Activated T-helper 17 cell treated with anti-CD3 and anti-CD28 coated beads, Interleukin-2, amount 50 U/mL, for 72 hours (primary cell): ENCODE measurements at regions not wholly inside any gene's neighbourhood (a gene's known extent, or its start where the extent isn't known, plus 50 kb on each side); places are given as distances from the start of the nearest gene placed in this dataset.

ENCODE experiments used
- ATAC-seq: fragments of 150-1000 bp; cut with Tn5 transposase; replicated peaks from 2 replicates; pipeline ENCODE4 v1.10.0; 2021; ENCODE audit warnings: mild to moderate bottlenecking, moderate library complexity
- H3K27ac Mint-ChIP-seq: one replicate; pipeline ENCODE4 v1.8.0; 2022; ENCODE audit warnings: mixed read lengths
- H3K27me3 Mint-ChIP-seq: one replicate; pipeline ENCODE4 v1.8.0; 2022; ENCODE audit warnings: mixed read lengths
- H3K36me3 Mint-ChIP-seq: one replicate; pipeline ENCODE4 v1.8.0; 2022; ENCODE audit warnings: low read depth, mild to moderate bottlenecking, mixed read lengths
- H3K4me1 Mint-ChIP-seq: one replicate; pipeline ENCODE4 v1.8.0; 2022; ENCODE audit warnings: mixed read lengths
- H3K4me3 Mint-ChIP-seq: one replicate; pipeline ENCODE4 v1.8.0; 2022; ENCODE audit warnings: mild to moderate bottlenecking, mixed read lengths
- H3K9me3 Mint-ChIP-seq: one replicate; pipeline ENCODE4 v1.8.0; 2022; ENCODE audit warnings: mixed read lengths

GRCh38 chr12:91613223-91613779, 430.7 kb upstream of the DCN start:
- H3K27ac Mint-ChIP-seq, result no peak overlapping the region
- H3K27me3 Mint-ChIP-seq, result no peaks in the 10 kb centered on the region
- H3K9me3 Mint-ChIP-seq, result no peaks in the 10 kb centered on the region
- no peaks in the 10 kb centered on the region for H3K36me3 Mint-ChIP-seq
- no peak for ATAC-seq
- H3K4me1 Mint-ChIP-seq, result no peaks in the 10 kb centered on the region
- no peak overlapping the region for H3K4me3 Mint-ChIP-seq

GRCh38 chr12:91610561-91610960, 427.9 kb upstream of the DCN start:
- no peaks in the 10 kb centered on the region for H3K27me3 Mint-ChIP-seq
- no peaks in the 10 kb centered on the region for H3K4me1 Mint-ChIP-seq
- no peaks in the 10 kb centered on the region for H3K36me3 Mint-ChIP-seq
- H3K4me3 Mint-ChIP-seq, result no peak overlapping the region
- no peak for ATAC-seq
- peak overlapping the region; percentile 34 for H3K27ac Mint-ChIP-seq
- H3K9me3 Mint-ChIP-seq, result no peaks in the 10 kb centered on the region

- H3K36me3 Mint-ChIP-seq, result no peaks in the 10 kb centered on the region
- peak; percentile 43 for ATAC-seq
- H3K27me3 Mint-ChIP-seq, result no peaks in the 10 kb centered on the region
- no peaks in the 10 kb centered on the region for H3K4me1 Mint-ChIP-seq
- H3K27ac Mint-ChIP-seq, result no peak overlapping the region
- no peaks in the 10 kb centered on the region for H3K9me3 Mint-ChIP-seq
- no peak overlapping the region for H3K4me3 Mint-ChIP-seq
Observed at GRCh38 chr12:91609283-91609682, 426.7 kb upstream of the DCN start.

DNA sequence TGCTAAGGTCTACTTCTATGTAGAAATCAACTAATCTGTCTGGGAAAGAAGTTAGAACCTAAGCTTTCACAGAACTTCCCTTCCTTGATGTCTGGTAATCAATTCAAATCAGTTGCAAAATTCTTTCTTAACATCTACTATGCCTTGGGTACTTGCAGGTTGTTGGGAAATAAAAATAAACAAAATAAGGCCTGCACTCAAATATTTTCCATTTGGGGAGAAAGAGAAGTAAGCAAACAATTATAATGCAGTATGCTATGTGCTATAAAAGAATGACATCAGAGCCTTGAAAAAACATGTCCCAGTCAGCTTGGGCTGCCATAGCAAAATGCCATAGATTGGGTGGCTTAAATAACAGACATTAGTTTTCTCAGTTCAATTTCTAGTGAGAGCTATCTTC, 425.9 kb upstream of the DCN start:
- Mint-ChIP-seq H3K4me3 (no peak overlapping the region), H3K27ac (no peak overlapping the region), H3K4me1 (no peaks in the 10 kb centered on the region), H3K36me3 (no peaks in the 10 kb centered on the region), H3K27me3 (no peaks in the 10 kb centered on the region), H3K9me3 (no peaks in the 10 kb centered on the region)
- no peak for ATAC-seq

DNA sequence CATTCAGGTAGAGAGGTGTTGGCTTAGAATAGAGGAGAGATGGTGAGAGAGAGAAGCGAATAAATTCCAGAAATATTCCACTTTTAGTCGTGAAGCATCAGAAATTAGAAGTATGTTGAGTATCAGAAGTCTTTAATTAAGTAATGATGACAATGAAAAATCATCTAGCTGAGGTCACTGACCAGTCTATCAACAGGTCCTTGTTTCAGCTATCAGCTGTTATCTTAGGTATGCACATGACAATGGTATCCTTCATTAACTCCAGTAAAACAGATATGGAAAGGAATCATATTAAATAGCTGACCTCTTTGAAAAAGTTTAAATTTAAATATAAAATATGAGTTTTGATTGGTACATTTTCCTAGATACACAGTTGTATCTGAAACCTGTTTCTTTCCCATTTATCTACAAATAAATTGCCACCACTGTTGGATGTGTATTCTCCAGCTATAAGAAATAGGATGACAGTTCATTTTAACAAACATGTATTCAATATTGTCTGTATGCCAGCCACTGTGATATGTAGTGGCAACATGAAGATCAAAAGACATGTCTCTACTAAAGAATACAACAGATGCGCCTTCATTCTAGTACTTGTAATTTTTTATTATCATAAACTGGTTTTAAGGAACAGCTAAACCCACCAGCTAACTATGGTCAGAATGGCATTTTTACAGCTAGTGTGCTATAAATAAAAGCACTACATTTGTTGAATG, 424.2 kb upstream of the DCN start:
- no peak overlapping the region for H3K4me3 Mint-ChIP-seq
- no peak for ATAC-seq
- H3K4me1 Mint-ChIP-seq, result no peaks in the 10 kb centered on the region
- no peaks in the 10 kb centered on the region for H3K9me3 Mint-ChIP-seq
- no peak overlapping the region for H3K27ac Mint-ChIP-seq
- no peaks in the 10 kb centered on the region for H3K27me3 Mint-ChIP-seq
- H3K36me3 Mint-ChIP-seq, result no peaks in the 10 kb centered on the region

- no peak for ATAC-seq
- no peak overlapping the region for H3K27ac Mint-ChIP-seq
- H3K9me3 Mint-ChIP-seq, result peaks cover 7% of the 10 kb centered on the region
- H3K27me3 Mint-ChIP-seq, result no peaks in the 10 kb centered on the region
- H3K4me3 Mint-ChIP-seq, result no peak overlapping the region
- H3K36me3 Mint-ChIP-seq, result no peaks in the 10 kb centered on the region
- H3K4me1 Mint-ChIP-seq, result no peaks in the 10 kb centered on the region
Observed at GRCh38 chr12:91604897-91605296, 422.3 kb upstream of the DCN start.

- H3K36me3 Mint-ChIP-seq, result no peaks in the 10 kb centered on the region
- no peaks in the 10 kb centered on the region for H3K27me3 Mint-ChIP-seq
- H3K27ac Mint-ChIP-seq, result no peak overlapping the region
- no peak overlapping the region for H3K4me3 Mint-ChIP-seq
- H3K4me1 Mint-ChIP-seq, result no peaks in the 10 kb centered on the region
- H3K9me3 Mint-ChIP-seq, result peaks cover 13% of the 10 kb centered on the region
- ATAC-seq, result no peak
Observed at GRCh38 chr12:91603060-91603459, 420.4 kb upstream of the DCN start.

DNA sequence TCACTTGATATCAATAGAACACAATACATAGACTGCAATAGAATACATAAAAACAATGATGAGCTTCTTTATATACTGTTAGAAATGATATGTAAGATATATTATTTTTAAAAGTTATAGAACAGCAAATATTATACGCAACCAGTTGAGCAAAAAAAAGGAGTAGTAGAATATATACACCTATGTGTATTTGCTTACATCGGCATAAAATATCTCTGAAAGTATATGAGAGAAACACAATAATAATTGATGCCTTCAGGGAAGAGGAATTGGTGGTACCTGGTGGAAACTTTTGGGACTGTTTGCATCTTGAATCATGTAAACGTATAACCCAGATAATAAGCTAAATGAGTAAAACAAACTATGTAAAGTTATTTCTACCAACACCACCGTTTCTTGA, 418.4 kb upstream of the DCN start:
- no peak for ATAC-seq
- Mint-ChIP-seq H3K9me3 (peaks cover 13% of the 10 kb centered on the region), H3K4me3 (no peak overlapping the region), H3K27ac (no peak overlapping the region), H3K36me3 (no peaks in the 10 kb centered on the region), H3K4me1 (no peaks in the 10 kb centered on the region), H3K27me3 (no peaks in the 10 kb centered on the region)

GRCh38 chr12:91594715-91595114, 412.1 kb upstream of the DCN start:
- no peaks in the 10 kb centered on the region for H3K36me3 Mint-ChIP-seq
- no peaks in the 10 kb centered on the region for H3K27me3 Mint-ChIP-seq
- H3K27ac Mint-ChIP-seq, result no peak overlapping the region
- ATAC-seq, result no peak
- no peaks in the 10 kb centered on the region for H3K4me1 Mint-ChIP-seq
- H3K4me3 Mint-ChIP-seq, result no peak overlapping the region
- peaks cover 5% of the 10 kb centered on the region for H3K9me3 Mint-ChIP-seq

GRCh38 chr12:91591639-91591987, 409.0 kb upstream of the DCN start:
- Mint-ChIP-seq H3K9me3 (no peaks in the 10 kb centered on the region), H3K4me1 (no peaks in the 10 kb centered on the region), H3K27me3 (no peaks in the 10 kb centered on the region), H3K36me3 (no peaks in the 10 kb centered on the region), H3K4me3 (no peak overlapping the region), H3K27ac (no peak overlapping the region)
- ATAC-seq, result peak; percentile 88

GRCh38 chr12:91590966-91591638, 408.5 kb upstream of the DCN start:
- ATAC-seq, result peak; percentile 62

DNA sequence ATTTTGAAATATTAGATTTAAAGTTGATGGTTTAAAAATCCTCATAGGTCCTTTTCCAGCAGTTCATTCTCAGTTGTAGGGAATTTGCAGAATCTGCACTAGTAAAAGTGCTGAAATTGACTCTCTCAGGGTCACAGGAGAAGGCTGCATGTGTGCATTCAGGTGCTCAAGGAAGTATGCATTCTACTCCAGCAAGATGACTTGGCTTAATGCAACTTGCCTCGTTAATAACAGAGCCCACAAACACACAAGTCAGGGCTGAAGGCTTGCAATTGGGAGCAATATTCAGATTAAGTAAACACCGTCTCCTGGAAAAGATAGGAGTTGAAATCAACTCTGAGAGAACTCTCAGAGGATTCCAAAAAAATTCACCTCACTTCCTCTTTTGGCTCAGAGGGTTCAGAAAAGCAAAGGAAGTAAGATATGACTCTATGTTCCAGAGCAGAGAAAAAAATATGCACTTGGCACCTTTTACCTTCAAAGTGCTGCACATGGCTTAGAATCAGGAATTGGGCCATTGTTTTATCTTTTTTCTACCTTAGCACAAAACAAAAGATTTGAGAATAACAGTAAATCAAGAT, 406.3 kb upstream of the DCN start:
- no peak overlapping the region for H3K4me3 Mint-ChIP-seq
- no peaks in the 10 kb centered on the region for H3K4me1 Mint-ChIP-seq
- ATAC-seq, result no peak
- no peaks in the 10 kb centered on the region for H3K9me3 Mint-ChIP-seq
- H3K27me3 Mint-ChIP-seq, result no peaks in the 10 kb centered on the region
- H3K27ac Mint-ChIP-seq, result no peak overlapping the region
- H3K36me3 Mint-ChIP-seq, result no peaks in the 10 kb centered on the region

More at GRCh38 chr12:91590966-91591638, 408.5 kb upstream of the DCN start:
- Mint-ChIP-seq H3K4me1 (no peaks in the 10 kb centered on the region), H3K9me3 (no peaks in the 10 kb centered on the region), H3K27ac (no peak overlapping the region), H3K36me3 (no peaks in the 10 kb centered on the region), H3K4me3 (no peak overlapping the region), H3K27me3 (no peaks in the 10 kb centered on the region)

DNA sequence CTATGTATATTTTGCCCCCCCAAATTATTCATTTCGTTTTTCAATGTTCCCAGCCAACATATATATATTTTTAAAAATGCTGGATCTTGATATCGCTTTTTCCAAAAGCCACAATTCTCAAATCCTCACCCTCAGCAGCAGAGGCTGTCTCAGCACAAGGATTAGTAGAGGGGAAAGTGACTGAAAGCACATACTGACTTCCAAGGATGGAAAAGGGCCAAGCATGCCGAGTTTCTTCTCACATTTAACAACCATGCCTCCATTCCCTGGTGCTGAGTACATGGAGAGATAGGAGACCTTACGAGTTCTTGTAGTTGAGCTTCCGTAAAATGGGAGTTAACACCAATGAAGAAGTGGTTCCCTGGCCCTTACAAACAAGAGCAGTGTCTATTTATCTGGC, 403.4 kb upstream of the DCN start:
- Mint-ChIP-seq H3K27me3 (no peaks in the 10 kb centered on the region), H3K4me3 (no peak overlapping the region), H3K27ac (no peak overlapping the region)

DNA sequence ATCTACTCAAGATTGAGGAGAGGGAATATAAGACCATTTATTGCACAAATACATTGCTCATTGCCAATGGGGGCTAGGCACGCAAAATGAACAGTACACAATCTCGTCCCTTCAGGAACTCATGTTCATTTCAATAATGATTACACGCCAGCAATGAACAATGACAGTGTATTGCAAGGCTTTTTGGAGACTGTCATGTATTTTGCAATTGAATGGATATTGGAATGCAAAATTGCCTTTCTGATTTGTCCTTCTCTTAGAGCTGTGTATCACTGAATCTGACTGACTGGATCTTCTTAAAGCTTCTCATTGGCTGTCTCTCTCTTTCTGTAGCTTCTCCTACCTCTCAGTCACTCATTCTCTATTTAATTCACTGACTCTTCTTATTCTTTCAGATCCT, 400.2 kb upstream of the DCN start:
- Mint-ChIP-seq H3K27ac (no peak overlapping the region), H3K9me3 (no peaks in the 10 kb centered on the region), H3K36me3 (no peaks in the 10 kb centered on the region), H3K4me3 (no peak overlapping the region), H3K4me1 (peaks cover 4% of the 10 kb centered on the region), H3K27me3 (no peaks in the 10 kb centered on the region)
- ATAC-seq, result no peak

More for the DNA sequence above, 403.4 kb upstream of the DCN start:
- Mint-ChIP-seq H3K9me3 (no peaks in the 10 kb centered on the region), H3K4me1 (no peaks in the 10 kb centered on the region), H3K36me3 (no peaks in the 10 kb centered on the region)
- ATAC-seq, result no peak
